Testis (tissue), 2 donors: ENCODE measurements at regions not wholly inside any gene's neighbourhood (a gene's known extent, or its start where the extent isn't known, plus 50 kb on each side); places are given as distances from the start of the nearest gene placed in this dataset.
"Not testable (repeated sequence)": the region's sequence is repeated elsewhere in the genome, so short reads cannot be mapped to it uniquely, and the experiment has no call there.

ENCODE experiments used
- CTCF ChIP-seq, 3 experiments: fragments of 450-650 bp in 2 of 3; fragments of 200-600 bp in 1 of 3; sonication (generic) in 1 of 3; IDR thresholded peaks; one replicate each; pipeline ENCODE4 v1.5.1; 2016 to 2019; ENCODE audit warnings: antibody characterized with exemption in 3 of 3, mild to moderate bottlenecking in 2 of 3, moderate library complexity in 1 of 3
- POLR2A ChIP-seq: fragments of 450-650 bp; IDR thresholded peaks from one replicate; pipeline ENCODE4 v1.6.1; 2017; ENCODE audit warnings: antibody characterized with exemption, mild to moderate bottlenecking, moderate library complexity

- not testable (repeated sequence) for TF ChIP-seq CTCF (IDR thresholded peaks at IDR 0.05); POLR2A
Measured at GRCh38 chr2:242171290-242171689, 301.8 kb downstream of the RTP5 start.
